GM12878 (cell line): ENCODE measurements at regions not wholly inside any gene's neighbourhood (a gene's known extent, or its start where the extent isn't known, plus 50 kb on each side); places are given as distances from the start of the nearest gene placed in this dataset.

ENCODE experiments used
- ATAC-seq: fragments of 200-7000 bp; cut with Tn5 transposase; 3 replicates; pipeline ENCODE4 v1.9.1; 2020; ENCODE audit warnings: mild to moderate bottlenecking, moderate library complexity
- BruUV-seq: library from RNA; stranded (reverse); fragments of 400-500 nt; replicated peaks from 2 replicates; lab custom pipeline; 2021; lab: Mats Ljungman, UMichigan
- CTCF ChIA-PET: fragments of 300-600 bp; sonication (Branson Sonifier 250); formaldehyde crosslinking; extraction: SDS; loops from one replicate; lab custom pipeline; 2021; ENCODE audit warnings: inconsistent platforms; lab: Yijun Ruan, JAX
- POLR2A ChIA-PET: fragments of 350-600 bp; formaldehyde crosslinking; extraction: SDS; loops from one replicate; lab custom pipeline; 2021; ENCODE audit warnings: inconsistent platforms; lab: Charles Lee
- RAD21 ChIA-PET: fragments of 300-600 bp; sonication (Branson Sonifier 250); formaldehyde crosslinking; loops from one replicate; lab custom pipeline; 2023; ENCODE audit warnings: antibody characterized with exemption; ENCODE audit not compliant: unreplicated experiment; lab: Charles Lee
- SMC1A ChIA-PET: fragments of 300-600 bp; sonication (Branson Sonifier 250); formaldehyde crosslinking; loops from one replicate; lab custom pipeline; 2023; ENCODE audit not compliant: unreplicated experiment, uncharacterized antibody; lab: Charles Lee
- DNase-seq: peaks from one replicate; pipeline ENCODE4 v3.0.0-alpha.2; 2011; ENCODE audit warnings: low read depth, low spot score
- FAIRE-seq: peaks from 3 replicates; lab custom pipeline; 2011; peaks lifted over from hg19 to GRCh38; lab: Jason Lieb, UNC
- H2AFZ ChIP-seq: 2 replicates; pipeline ENCODE4 v1.6.0; 2011; ENCODE audit warnings: low read depth, low read length, control low read depth; ENCODE audit not compliant: control insufficient read depth
- H3K27ac ChIP-seq: 2 replicates; pipeline ENCODE4 v1.5.1; 2011; ENCODE audit warnings: control low read depth; ENCODE audit not compliant: control insufficient read depth, insufficient read depth
- H3K27me3 ChIP-seq, 2 experiments: replicated peaks in 1 of 2; 2 replicates each; pipeline versions ENCODE4 v1.6.0 to v1.6.1; 2011; ENCODE audit warnings: low read length in 1 of 2; ENCODE audit not compliant: control insufficient read depth in 2 of 2, insufficient read depth in 2 of 2
- H3K36me3 ChIP-seq, 2 experiments: 2 replicates each; pipeline ENCODE4 v1.5.1; 2011; ENCODE audit warnings: low read length in 1 of 2; ENCODE audit not compliant: control insufficient read depth in 2 of 2, insufficient read depth in 2 of 2
- H3K4me1 ChIP-seq: 2 replicates; pipeline ENCODE4 v1.6.1; 2011; ENCODE audit warnings: mild to moderate bottlenecking, low read length, moderate library complexity, mixed read lengths; ENCODE audit not compliant: control insufficient read depth, insufficient read depth
- H3K4me2 ChIP-seq: 2 replicates; pipeline ENCODE4 v1.6.0; 2011; ENCODE audit warnings: control low read depth; ENCODE audit not compliant: control insufficient read depth, insufficient read depth
- H3K4me3 ChIP-seq: fragments of 200-600 bp; sonication (generic); 2 replicates; pipeline ENCODE4 v1.5.1; 2016
- H3K79me2 ChIP-seq: 2 replicates; pipeline ENCODE4 v1.6.0; 2011; ENCODE audit warnings: low read length; ENCODE audit not compliant: control insufficient read depth, insufficient read depth
- H3K9ac ChIP-seq: 2 replicates; pipeline ENCODE4 v1.8.0; 2011; ENCODE audit warnings: low read length, control low read depth, mixed read lengths; ENCODE audit not compliant: control insufficient read depth, insufficient read depth
- H3K9me3 ChIP-seq: replicated peaks from 3 replicates; pipeline ENCODE4 v1.5.1; 2011; ENCODE audit warnings: mild to moderate bottlenecking, low read length; ENCODE audit not compliant: control insufficient read depth, insufficient read depth
- H4K20me1 ChIP-seq: 2 replicates; pipeline ENCODE4 v1.6.0; 2011; ENCODE audit not compliant: control insufficient read depth, insufficient read depth
- ATF7 ChIP-seq: fragments of 450-650 bp; IDR thresholded peaks from 2 replicates; pipeline ENCODE4 v1.6.1; 2016; ENCODE audit warnings: low read depth, mild to moderate bottlenecking
- BHLHE40 ChIP-seq, 2 experiments: fragments of 450-650 bp in 1 of 2; IDR thresholded peaks; 2 replicates each; pipeline ENCODE4 v1.6.1; 2011 to 2017; ENCODE audit warnings: low read depth in 2 of 2, borderline replicate concordance in 1 of 2, improper control_type of control experiment in 1 of 2, low read length in 1 of 2, mild to moderate bottlenecking in 1 of 2
- CHD2 ChIP-seq: IDR thresholded peaks from 2 replicates; pipeline ENCODE4 v1.6.1; 2011; ENCODE audit warnings: low read depth, low read length, improper control_type of control experiment, borderline replicate concordance
- CREB1 ChIP-seq: IDR thresholded peaks from 2 replicates; pipeline ENCODE4 v1.6.1; 2012; ENCODE audit warnings: low read depth, mild to moderate bottlenecking, inconsistent platforms
- EED ChIP-seq: sonication (generic); IDR thresholded peaks from 2 replicates; pipeline ENCODE4 v1.6.1; 2016; ENCODE audit warnings: antibody characterized with exemption, low read depth
- PKNOX1 ChIP-seq: fragments of 450-650 bp; IDR thresholded peaks from 2 replicates; pipeline ENCODE4 v1.6.1; 2016; ENCODE audit warnings: mild to moderate bottlenecking
- POLR2A ChIP-seq: IDR thresholded peaks from 2 replicates; pipeline ENCODE4 v1.6.1; 2011; ENCODE audit warnings: low read depth, mild to moderate bottlenecking, low read length
- RAD51 ChIP-seq: fragments of 450-650 bp; IDR thresholded peaks from 2 replicates; pipeline ENCODE4 v1.6.1; 2016; ENCODE audit warnings: moderate library complexity, mild to moderate bottlenecking, inconsistent platforms
- SIX5 ChIP-seq: IDR thresholded peaks from 2 replicates; pipeline ENCODE4 v1.6.1; 2011; ENCODE audit warnings: mild to moderate bottlenecking, low read depth, low read length, moderate library complexity; ENCODE audit not compliant: severe bottlenecking
- WGBS: methylation state at CpG from one replicate; pipeline ENCODE4 v1.1.6; 2016; ENCODE audit warnings: low lambda C conversion rate; ENCODE audit not compliant: insufficient replicate concordance, insufficient coverage; ENCODE audit errors: missing lambda C conversion rate; 5-methylcytosine and 5-hydroxymethylcytosine counted together
- in situ Hi-C: fragments of 300-500 bp; cut with MboI; formaldehyde crosslinking; loops from 9 replicates; pipeline ENCODE4 v1.14.3; 2018; ENCODE audit warnings: mixed read lengths
- intact Hi-C: fragments of 100-400 bp; cut with micrococcal nuclease; formaldehyde crosslinking; loops from one replicate; pipeline ENCODE4 v1.14.2; 2022; ENCODE audit not compliant: unreplicated experiment
- TF ChIP-seq, protein P1 (sequence below), 3 experiments: IDR thresholded peaks in 2 of 3; conservative IDR thresholded peaks in 1 of 3; 2 replicates each; pipeline ENCODE4 v1.5.1; 2011; ENCODE audit warnings: low read depth in 3 of 3, low read length in 3 of 3, mild to moderate bottlenecking in 3 of 3, control low read depth in 2 of 3, moderate library complexity in 2 of 3, inconsistent platforms in 1 of 3, mixed read lengths in 1 of 3; ENCODE audit not compliant: control insufficient read depth in 2 of 3, insufficient read depth in 1 of 3; ENCODE audit errors: extremely low read depth in 1 of 3
- TF ChIP-seq, protein P2 (sequence below): fragments of 450-650 bp; IDR thresholded peaks from 2 replicates; pipeline ENCODE4 v1.6.1; 2017; ENCODE audit warnings: low read depth, mild to moderate bottlenecking, moderate library complexity

DNA sequence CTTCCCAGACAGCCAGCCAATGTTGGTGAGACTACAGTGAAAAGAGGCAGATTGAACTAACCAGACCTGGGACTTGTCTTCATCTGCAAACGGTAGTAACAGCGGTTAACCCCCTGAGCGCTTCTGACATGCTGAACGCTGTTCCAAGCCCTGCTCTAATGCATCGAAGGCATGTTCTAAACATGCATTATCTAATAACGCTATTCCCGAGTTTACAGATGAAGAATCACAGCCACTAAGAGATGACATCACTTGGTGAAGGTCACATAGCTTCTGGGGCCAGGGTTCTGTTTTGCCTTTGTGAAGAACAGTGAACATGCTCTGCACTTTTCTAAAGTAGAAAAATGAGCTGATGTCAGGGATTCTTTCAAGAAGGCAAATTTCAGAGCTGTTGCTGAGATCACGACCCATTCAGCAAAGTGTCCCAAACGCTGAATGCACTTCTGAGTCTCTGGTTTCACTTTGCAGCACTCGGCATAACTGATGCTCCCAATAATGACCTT lies 56.0 kb downstream of the FOS start:
- Histone ChIP-seq H3K36me3 (no peaks in the 10 kb centered on the region), H2AFZ (peak overlapping the region; percentile 73), H3K79me2 (no peaks in the 10 kb centered on the region), H3K4me2 (peak overlapping the region; percentile 57), H3K9me3 (no peaks in the 10 kb centered on the region), H3K27me3 (no peaks in the 10 kb centered on the region; a peak in 1 of 4 replicates), H3K27ac (peak overlapping the region; percentile 49), H3K4me3 (peak overlapping the region; percentile 25; the same call in 1 of the 2 replicates), H3K4me1 (peaks cover 27% of the 10 kb centered on the region), H4K20me1 (no peaks in the 10 kb centered on the region), H3K9ac (peak overlapping the region; percentile 31; the same call in 1 of the 2 replicates)
- TF ChIP-seq ATF7: peak; percentile 42; the same call in 1 of the 2 replicates
- 0 out of 2 replicates have a peak, but pooled peaks have one; percentile 6 for TF ChIP-seq POLR2A
- no peak for TF ChIP-seq EED
- BruUV-seq: no TSS peak
- intact Hi-C loops (loop anchor here (5.0 kb wide), 1 partner anchor 93 kb away; the partner anchor contains the start of gene JDP2), in situ Hi-C loops (no loop called here)
- ChIA-PET CTCF (interaction anchor here (0.7 to 1.3 kb wide), 5 partner anchors 8 to 196 kb away, joined by 3 to 4 read pairs (median 3); no protein-coding TSS in a partner anchor), POLR2A (no interaction called here), RAD21 (interaction anchor here (1.0 to 1.3 kb wide), 3 partner anchors 96 to 155 kb away, joined by 3 to 5 read pairs (median 3); no protein-coding TSS in a partner anchor), SMC1A (interaction anchor here (1.1 to 1.7 kb wide), 3 partner anchors 84 to 204 kb away, joined by 4 to 6 read pairs (median 4); no protein-coding TSS in a partner anchor)
- WGBS: under 1% methylated on average over 10 of the region's 10 CpGs
- no peak for DNase-seq
- no peak for FAIRE-seq
- peak; percentile 51 for ATAC-seq

- ChIA-PET POLR2A (interaction anchor here (0.6 to 0.7 kb wide), 2 partner anchors 24 to 30 kb away, joined by 3 to 4 read pairs; no protein-coding TSS in a partner anchor), RAD21 (interaction anchor here (0.6 to 1.3 kb wide), 4 partner anchors 16 to 154 kb away, joined by 3 to 5 read pairs (median 4); no protein-coding TSS in a partner anchor), SMC1A (interaction anchor here (0.8 to 1.7 kb wide), 4 partner anchors 13 to 105 kb away, joined by 3 to 6 read pairs (median 4); no protein-coding TSS in a partner anchor), CTCF (interaction anchor here (1.0 to 1.1 kb wide), 3 partner anchors 27 to 118 kb away, joined by 3 to 4 read pairs (median 3); no protein-coding TSS in a partner anchor)
- Histone ChIP-seq H3K4me2 (no peak overlapping the region), H3K36me3 (no peaks in the 10 kb centered on the region), H2AFZ (peak overlapping the region; percentile 24), H3K9me3 (no peaks in the 10 kb centered on the region), H3K79me2 (no peaks in the 10 kb centered on the region), H3K27me3 (no peaks in the 10 kb centered on the region; a peak in 1 of 4 replicates), H4K20me1 (no peaks in the 10 kb centered on the region), H3K27ac (peak overlapping the region; percentile 20; the same call in 1 of the 2 replicates), H3K4me3 (no peak overlapping the region), H3K9ac (no peak overlapping the region), H3K4me1 (peaks cover 27% of the 10 kb centered on the region)
- FAIRE-seq (no peak), DNase-seq (peak; percentile 45), ATAC-seq (peak; percentile 60)
- WGBS: 0% methylated on average over 6 of the region's 6 CpGs
- BruUV-seq: no TSS peak
- in situ Hi-C loops (no loop called here), intact Hi-C loops (no loop called here)
- TF ChIP-seq, protein P1, sequence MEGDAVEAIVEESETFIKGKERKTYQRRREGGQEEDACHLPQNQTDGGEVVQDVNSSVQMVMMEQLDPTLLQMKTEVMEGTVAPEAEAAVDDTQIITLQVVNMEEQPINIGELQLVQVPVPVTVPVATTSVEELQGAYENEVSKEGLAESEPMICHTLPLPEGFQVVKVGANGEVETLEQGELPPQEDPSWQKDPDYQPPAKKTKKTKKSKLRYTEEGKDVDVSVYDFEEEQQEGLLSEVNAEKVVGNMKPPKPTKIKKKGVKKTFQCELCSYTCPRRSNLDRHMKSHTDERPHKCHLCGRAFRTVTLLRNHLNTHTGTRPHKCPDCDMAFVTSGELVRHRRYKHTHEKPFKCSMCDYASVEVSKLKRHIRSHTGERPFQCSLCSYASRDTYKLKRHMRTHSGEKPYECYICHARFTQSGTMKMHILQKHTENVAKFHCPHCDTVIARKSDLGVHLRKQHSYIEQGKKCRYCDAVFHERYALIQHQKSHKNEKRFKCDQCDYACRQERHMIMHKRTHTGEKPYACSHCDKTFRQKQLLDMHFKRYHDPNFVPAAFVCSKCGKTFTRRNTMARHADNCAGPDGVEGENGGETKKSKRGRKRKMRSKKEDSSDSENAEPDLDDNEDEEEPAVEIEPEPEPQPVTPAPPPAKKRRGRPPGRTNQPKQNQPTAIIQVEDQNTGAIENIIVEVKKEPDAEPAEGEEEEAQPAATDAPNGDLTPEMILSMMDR (IDR thresholded peaks at IDR 0.05 in 2 of 3, conservative IDR thresholded peaks at IDR 0.05 in 1 of 3; ENCODE audit: control insufficient read depth in 2 of 3, extremely low read depth in 1 of 3, insufficient read depth in 1 of 3, low read depth in 3 of 3, low read length in 3 of 3): no peak
- TF ChIP-seq, protein P2, sequence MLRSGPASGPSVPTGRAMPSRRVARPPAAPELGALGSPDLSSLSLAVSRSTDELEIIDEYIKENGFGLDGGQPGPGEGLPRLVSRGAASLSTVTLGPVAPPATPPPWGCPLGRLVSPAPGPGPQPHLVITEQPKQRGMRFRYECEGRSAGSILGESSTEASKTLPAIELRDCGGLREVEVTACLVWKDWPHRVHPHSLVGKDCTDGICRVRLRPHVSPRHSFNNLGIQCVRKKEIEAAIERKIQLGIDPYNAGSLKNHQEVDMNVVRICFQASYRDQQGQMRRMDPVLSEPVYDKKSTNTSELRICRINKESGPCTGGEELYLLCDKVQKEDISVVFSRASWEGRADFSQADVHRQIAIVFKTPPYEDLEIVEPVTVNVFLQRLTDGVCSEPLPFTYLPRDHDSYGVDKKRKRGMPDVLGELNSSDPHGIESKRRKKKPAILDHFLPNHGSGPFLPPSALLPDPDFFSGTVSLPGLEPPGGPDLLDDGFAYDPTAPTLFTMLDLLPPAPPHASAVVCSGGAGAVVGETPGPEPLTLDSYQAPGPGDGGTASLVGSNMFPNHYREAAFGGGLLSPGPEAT: peak; percentile 26; the same call in 1 of the 2 replicates
- TF ChIP-seq PKNOX1: no peak
- no peak for TF ChIP-seq CREB1
- TF ChIP-seq SIX5: no peak
- peak; percentile 59; the same call in 1 of the 2 replicates for TF ChIP-seq RAD51
- TF ChIP-seq POLR2A: no peak
- TF ChIP-seq BHLHE40 (IDR thresholded peaks at IDR 0.05; ENCODE audit: borderline replicate concordance in 1 of 2, low read depth in 2 of 2, low read length in 1 of 2): no peak
- TF ChIP-seq CHD2: no peak
Observed at GRCh38 chr14:75335571-75335970, 56.9 kb downstream of the FOS start.
